Heart right ventricle (tissue), 16 donors: ENCODE measurements at regions not wholly inside any gene's neighbourhood (a gene's known extent, or its start where the extent isn't known, plus 50 kb on each side); places are given as distances from the start of the nearest gene placed in this dataset.

Source experiments
- ATAC-seq, 8 donors: fragments of 200-7000 bp; cut with Tn5 transposase; one replicate each; pipeline ENCODE4 v1.9.1; 2020; ENCODE audit warnings: mild to moderate bottlenecking in 8 of 8, moderate library complexity in 8 of 8, moderate number of reproducible peaks in 1 of 8
- DNase-seq, 2 donors: peaks; one replicate each; pipeline ENCODE4 v3.0.0-alpha.2; 2020
- H3K27ac ChIP-seq, 10 donors: fragments of 200-600 bp; sonication (generic) in 2 of 10; one replicate each; pipeline versions ENCODE4 v1.5.0 to v1.8.0; 2020 to 2022; ENCODE audit warnings: mild to moderate bottlenecking in 3 of 10
- H3K27me3 ChIP-seq, 7 donors: fragments of 200-600 bp; one replicate each; pipeline ENCODE4 v1.8.0; 2021 to 2022; ENCODE audit warnings: mild to moderate bottlenecking in 2 of 7
- H3K36me3 ChIP-seq, 9 donors: fragments of 200-600 bp; sonication (generic) in 1 of 9; one replicate each; pipeline versions ENCODE4 v1.5.0 to v1.8.0; 2020 to 2022; ENCODE audit warnings: mild to moderate bottlenecking in 2 of 9
- H3K4me1 ChIP-seq, 9 donors: fragments of 200-600 bp; sonication (generic) in 1 of 9; one replicate each; pipeline versions ENCODE4 v1.5.0 to v1.8.0; 2020 to 2022; ENCODE audit warnings: mild to moderate bottlenecking in 4 of 9
- H3K4me3 ChIP-seq, 10 donors: fragments of 200-600 bp; sonication (generic) in 2 of 10; one replicate each; pipeline versions ENCODE4 v1.5.0 to v1.8.0; 2020 to 2022; ENCODE audit warnings: mild to moderate bottlenecking in 7 of 10, moderate library complexity in 2 of 10
- H3K9me3 ChIP-seq, 11 donors: fragments of 200-600 bp in 10 of 11; sonication (generic) in 2 of 11; one replicate each; pipeline versions ENCODE4 v1.5.0 to v1.8.0; 2013 to 2022; ENCODE audit warnings: mild to moderate bottlenecking in 2 of 11, control low read depth in 1 of 11, moderate library complexity in 1 of 11
- WGBS, 2 donors: extraction: QIAGEN DNeasy Blood & Tissue Kit; methylation state at CpG; one replicate each; pipeline ENCODE4 v1.1.7; 2013; ENCODE audit warnings: inconsistent platforms in 1 of 2; 5-methylcytosine and 5-hydroxymethylcytosine counted together
- intact Hi-C, 10 donors: fragments of 100-400 bp; cut with DNase I; formaldehyde crosslinking; loops; one replicate each; pipeline versions ENCODE4 v1.11.1 to v1.14.2; 2022
- TF ChIP-seq, protein P1 (sequence below), 9 donors: fragments of 200-600 bp; sonication (generic) in 2 of 9; IDR thresholded peaks; one replicate each; pipeline versions ENCODE4 v1.5.0 to v1.8.0; 2021 to 2022; ENCODE audit warnings: antibody characterized with exemption in 9 of 9, mild to moderate bottlenecking in 5 of 9, moderate library complexity in 1 of 9
- donor health status: Arrhythmogenic right ventricular cardiomyopathy.
- donor health status: ischemic (EF 13 %, LVEDD 7.1; RV severe dilation, severe dysfunction).
- donor health status: healthy with polysubstance abuse.
- donor health status: DM: no; HTN: yes; CAD: no.
- donor health status: DM: no; HTN: no; CAD: no.
- donor health status: ischemic (EF 25% LVEDD 6.9; RV normal size, moderate dysfunction).
- donor health status: ischemic (EF 25% LVEDD 5.7; RV mildly dilated, moderate dysfunction).
- donor health status: healthy.
- donor health status: DM: yes; HTN: yes; CAD: no.
- donor health status: Ischemic cardiomyopathy.
- donor health status: ischemic (EF 35%, LVEDD 5.7; RV mildly dilated, moderate dysfunction).
- donor health status: nonischemic (EF 11% LVEDD 7.7; RV severe dilation, severe dysfunction).
- donor health status: DM: yes; HTN: yes; CAD: no.
- donor health status: PGD.
- donor health status: ischemic (EF 29% LVEDD 5.4; RV normal size, mild dysfunction).
- donor health status: nonischemic (EF 23%, LVEDD 6.1; RV moderate dilation, normal function).

DNA sequence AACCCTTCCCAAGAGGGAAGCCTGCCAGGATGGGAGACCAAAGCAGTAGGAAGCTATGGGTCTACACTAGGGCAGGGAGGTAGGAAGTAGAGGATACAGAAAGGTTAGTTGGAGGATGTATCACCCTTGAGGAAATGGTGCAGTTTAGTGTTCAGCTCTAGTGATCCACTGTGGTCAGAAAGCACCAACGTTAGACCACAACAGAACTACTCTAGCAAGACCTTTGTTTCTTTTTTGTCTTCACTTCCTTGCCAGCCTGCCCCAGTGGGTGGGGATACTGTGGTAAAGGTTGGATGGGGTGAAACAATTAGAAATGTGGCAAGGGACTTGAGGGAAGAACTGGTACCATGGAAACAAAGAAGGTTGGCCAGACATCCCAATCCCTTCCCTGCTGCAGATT, 83.3 kb downstream of the DDIT4L start:
- intact Hi-C loops: no loop called here
- Histone ChIP-seq H3K9me3 (no peaks in the 10 kb centered on the region), H3K27me3 (no peaks in the 10 kb centered on the region), H3K4me1 (no peaks in the 10 kb centered on the region), H3K4me3 (no peak overlapping the region), H3K27ac (no peak overlapping the region), H3K36me3 (no peaks in the 10 kb centered on the region)
- TF ChIP-seq, protein P1, sequence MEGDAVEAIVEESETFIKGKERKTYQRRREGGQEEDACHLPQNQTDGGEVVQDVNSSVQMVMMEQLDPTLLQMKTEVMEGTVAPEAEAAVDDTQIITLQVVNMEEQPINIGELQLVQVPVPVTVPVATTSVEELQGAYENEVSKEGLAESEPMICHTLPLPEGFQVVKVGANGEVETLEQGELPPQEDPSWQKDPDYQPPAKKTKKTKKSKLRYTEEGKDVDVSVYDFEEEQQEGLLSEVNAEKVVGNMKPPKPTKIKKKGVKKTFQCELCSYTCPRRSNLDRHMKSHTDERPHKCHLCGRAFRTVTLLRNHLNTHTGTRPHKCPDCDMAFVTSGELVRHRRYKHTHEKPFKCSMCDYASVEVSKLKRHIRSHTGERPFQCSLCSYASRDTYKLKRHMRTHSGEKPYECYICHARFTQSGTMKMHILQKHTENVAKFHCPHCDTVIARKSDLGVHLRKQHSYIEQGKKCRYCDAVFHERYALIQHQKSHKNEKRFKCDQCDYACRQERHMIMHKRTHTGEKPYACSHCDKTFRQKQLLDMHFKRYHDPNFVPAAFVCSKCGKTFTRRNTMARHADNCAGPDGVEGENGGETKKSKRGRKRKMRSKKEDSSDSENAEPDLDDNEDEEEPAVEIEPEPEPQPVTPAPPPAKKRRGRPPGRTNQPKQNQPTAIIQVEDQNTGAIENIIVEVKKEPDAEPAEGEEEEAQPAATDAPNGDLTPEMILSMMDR (IDR thresholded peaks at IDR 0.05): no peak
- ATAC-seq (no peak), DNase-seq (no peak)
- WGBS, 2 donors: 55 to 60% methylated on average over 1 of the region's 1 CpG

DNA sequence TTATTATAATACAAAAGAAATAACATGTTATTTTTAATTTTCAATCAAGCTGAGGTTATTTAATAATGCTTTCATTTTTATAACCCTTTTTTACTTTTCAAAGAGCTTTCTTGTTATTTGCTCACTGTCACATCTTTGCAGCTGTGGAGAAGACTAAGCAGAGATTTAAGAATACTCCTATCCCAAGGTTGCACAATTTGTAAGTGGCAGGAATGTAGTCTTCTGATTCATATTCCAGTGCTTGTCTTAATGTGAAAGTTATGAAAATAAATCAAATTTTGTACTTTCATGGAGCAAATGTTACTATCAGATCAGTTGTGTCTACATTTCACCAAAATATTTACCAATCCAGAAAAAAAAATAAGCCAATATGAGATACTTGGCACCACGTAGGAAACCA, 86.6 kb downstream of the DDIT4L start:
- 63 to 75% methylated on average over 1 of the region's 1 CpG for WGBS, 2 donors
- TF ChIP-seq, protein P1 (IDR thresholded peaks at IDR 0.05): no peak
- intact Hi-C loops: no loop called here
- no peak for DNase-seq
- no peak for ATAC-seq
- Histone ChIP-seq H3K4me1 (no peaks in the 10 kb centered on the region), H3K36me3 (no peaks in the 10 kb centered on the region), H3K27me3 (no peaks in the 10 kb centered on the region), H3K4me3 (no peak overlapping the region), H3K27ac (no peak overlapping the region), H3K9me3 (no peaks in the 10 kb centered on the region)

DNA sequence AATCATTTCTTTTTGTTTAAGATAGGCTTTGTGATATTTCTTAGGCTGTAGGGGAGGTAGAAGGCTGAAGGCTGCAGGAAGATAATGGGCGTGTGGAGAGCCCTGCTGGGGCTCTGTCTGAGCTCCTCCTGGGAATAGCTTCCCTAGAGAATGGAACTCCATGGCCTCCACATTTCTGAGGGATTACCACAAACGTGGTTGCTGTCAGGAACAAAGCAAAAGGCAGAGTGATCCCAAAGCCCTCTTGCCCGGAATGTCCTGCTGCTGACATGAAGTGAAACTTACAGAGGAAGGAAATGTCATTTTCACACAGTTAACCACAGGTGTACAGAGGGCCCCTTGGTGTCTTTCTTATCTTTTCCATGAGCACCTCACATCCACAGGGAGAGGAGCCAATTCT, 89.3 kb downstream of the DDIT4L start:
- peaks cover 0 to 8% (median 0%) of the 10 kb centered on the region in 9 donors for H3K4me1 ChIP-seq
- no peaks in the 10 kb centered on the region for H3K36me3 ChIP-seq
- intact Hi-C loops: no loop called here
- 54 to 55% methylated on average over 3 of the region's 3 CpGs for WGBS, 2 donors
- no peaks in the 10 kb centered on the region for H3K27me3 ChIP-seq
- no peaks in the 10 kb centered on the region for H3K9me3 ChIP-seq
- H3K4me3 ChIP-seq: no peak overlapping the region
- no peak overlapping the region for H3K27ac ChIP-seq
- no peak for ATAC-seq
- no peak for DNase-seq
- TF ChIP-seq, protein P1 (IDR thresholded peaks at IDR 0.05): no peak

DNA sequence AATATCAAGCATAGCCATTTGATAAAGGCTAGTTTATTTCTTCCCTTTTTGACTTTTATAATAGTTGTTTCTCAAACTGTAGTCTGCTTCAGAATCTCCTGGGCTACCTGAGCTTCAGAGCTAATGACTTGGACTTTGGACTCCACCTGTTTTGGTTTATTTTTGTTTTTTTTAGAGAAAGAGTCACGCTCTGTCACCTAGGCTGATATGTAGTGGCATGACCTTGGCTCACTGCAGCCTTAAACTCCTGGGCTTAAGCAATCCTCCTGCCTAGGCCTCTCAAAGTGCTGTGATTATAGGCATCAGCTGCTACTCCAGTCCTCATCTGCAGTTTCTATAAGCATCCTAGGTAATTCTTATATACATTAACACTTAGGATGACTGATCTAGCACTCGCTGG, 90.5 kb downstream of the DDIT4L start:
- DNase-seq (no peak), ATAC-seq (no peak)
- Histone ChIP-seq H3K36me3 (no peaks in the 10 kb centered on the region), H3K4me1 (peaks cover 0 to 20% (median 4%) of the 10 kb centered on the region in 9 donors), H3K9me3 (no peaks in the 10 kb centered on the region), H3K4me3 (no peak overlapping the region), H3K27me3 (no peaks in the 10 kb centered on the region), H3K27ac (no peak overlapping the region)
- intact Hi-C loops: loop anchor here in 4 of 10 donors (5.0 to 10.0 kb wide), 6 partner anchors 93 to 1635 kb away; partner anchors contain the start of gene DDIT4L (in 1 of the 4)
- 98% methylated on average over 2 of the region's 2 CpGs for WGBS, 2 donors
- TF ChIP-seq, protein P1 (IDR thresholded peaks at IDR 0.05): no peak
